HEK293 (cell line): ENCODE measurements at regions not wholly inside any gene's neighbourhood (a gene's known extent, or its start where the extent isn't known, plus 50 kb on each side); places are given as distances from the start of the nearest gene placed in this dataset.

Experiments
- CTCF ChIP-seq: fragments of 450-650 bp; formaldehyde crosslinking; IDR thresholded peaks from 2 replicates; pipeline ENCODE4 v1.5.1; 2016; ENCODE audit warnings: missing biosample characterization, missing genetic modification characterization
- GLI4 ChIP-seq: fragments of 450-650 bp; formaldehyde crosslinking; IDR thresholded peaks from 2 replicates; pipeline ENCODE4 v1.5.1; 2016; ENCODE audit warnings: missing biosample characterization, missing genetic modification characterization
- GLIS2 ChIP-seq: fragments of 450-650 bp; formaldehyde crosslinking; IDR thresholded peaks from 2 replicates; pipeline ENCODE4 v1.5.1; 2016; ENCODE audit warnings: missing biosample characterization, missing genetic modification characterization
- PBX3 ChIP-seq: sonication (generic); formaldehyde crosslinking; IDR thresholded peaks from 2 replicates; pipeline ENCODE4 v1.8.1; 2022; ENCODE audit warnings: mild to moderate bottlenecking, moderate library complexity, missing genetic modification reagents
- PRDM4 ChIP-seq: fragments of 450-650 bp; formaldehyde crosslinking; IDR thresholded peaks from 2 replicates; pipeline ENCODE4 v1.5.1; 2017; ENCODE audit warnings: missing biosample characterization, missing genetic modification characterization
- REST ChIP-seq: fragments of 450-650 bp; formaldehyde crosslinking; IDR thresholded peaks from 2 replicates; pipeline ENCODE4 v1.5.1; 2016; ENCODE audit warnings: missing biosample characterization, missing genetic modification characterization
- SP2 ChIP-seq: fragments of 450-650 bp; formaldehyde crosslinking; IDR thresholded peaks from 2 replicates; pipeline ENCODE4 v1.5.1; 2016; ENCODE audit warnings: missing biosample characterization, missing genetic modification characterization
- ZBTB20 ChIP-seq: fragments of 450-650 bp; formaldehyde crosslinking; IDR thresholded peaks from 2 replicates; pipeline ENCODE4 v1.5.1; 2016; ENCODE audit warnings: missing biosample characterization, missing genetic modification characterization
- ZNF121 ChIP-seq: fragments of 450-650 bp; formaldehyde crosslinking; IDR thresholded peaks from 2 replicates; pipeline ENCODE4 v1.5.1; 2016; ENCODE audit warnings: missing biosample characterization, missing genetic modification characterization
- ZNF174 ChIP-seq: fragments of 450-650 bp; formaldehyde crosslinking; IDR thresholded peaks from 2 replicates; pipeline ENCODE4 v1.5.0; 2017; ENCODE audit warnings: missing biosample characterization, mild to moderate bottlenecking, missing genetic modification characterization

GRCh38 chr16:77540646-77541045 is 105.8 kb upstream of the ADAMTS18 start:
- TF ChIP-seq CTCF (no peak), ZBTB20 (tag by site-specific recombination) (no peak), GLIS2 (no peak), ZNF174 (tag by site-specific recombination) (no peak), ZNF121 (no peak), PBX3 (CRISPR knock-in tag) (no peak), GLI4 (no peak), SP2 (tag by site-specific recombination) (no peak), PRDM4 (tag by site-specific recombination) (no peak), REST (tag by site-specific recombination) (no peak)
